B cell (primary cell): ENCODE measurements at regions not wholly inside any gene's neighbourhood (a gene's known extent, or its start where the extent isn't known, plus 50 kb on each side); places are given as distances from the start of the nearest gene placed in this dataset.

Experiments
- ATAC-seq: fragments of 200-7000 bp; cut with Tn5 transposase; one replicate; pipeline ENCODE4 v1.10.0; 2021; ENCODE audit warnings: low read depth, mild to moderate bottlenecking, moderate number of reproducible peaks, moderate library complexity
- CTCF ChIA-PET: fragments of 350-600 bp; sonication (Branson Sonifier 250); formaldehyde crosslinking; loops from one replicate; lab custom pipeline; 2021; ENCODE audit warnings: antibody characterized with exemption, inconsistent platforms; lab: Charles Lee
- POLR2A ChIA-PET: fragments of 350-600 bp; sonication (Branson Sonifier 250); formaldehyde crosslinking; loops from one replicate; lab custom pipeline; 2021; ENCODE audit warnings: antibody characterized with exemption; lab: Charles Lee
- DNase-seq: peaks from one replicate; pipeline ENCODE4 v3.0.0; 2013
- H2AFZ ChIP-seq: 2 replicates; pipeline ENCODE4 v1.6.1; 2012; ENCODE audit warnings: mild to moderate bottlenecking, low read depth, low read length; ENCODE audit not compliant: insufficient read depth, poor library complexity, severe bottlenecking
- H3K27ac ChIP-seq, 2 donors: 1 replicate in 1 of 2; 2 replicates in 1 of 2; pipeline ENCODE4 v1.5.1; 2012 to 2013; ENCODE audit warnings: low read length in 2 of 2, mild to moderate bottlenecking in 2 of 2, moderate library complexity in 1 of 2
- H3K27me3 ChIP-seq, 4 experiments: fragments of 200-600 bp in 1 of 4; sonication (generic) in 1 of 4; replicated peaks in 1 of 4; 1 replicate in 2 of 4; 2 replicates in 2 of 4; pipeline versions ENCODE4 v1.6.1 to v1.7.0; 2013 to 2016; ENCODE audit warnings: low read length in 3 of 4, mild to moderate bottlenecking in 2 of 4, mixed read lengths in 1 of 4, moderate library complexity in 1 of 4; ENCODE audit not compliant: insufficient read depth in 4 of 4, control insufficient read depth in 3 of 4; ENCODE audit errors: control extremely low read depth in 1 of 4
- H3K36me3 ChIP-seq, 2 experiments: replicated peaks in 1 of 2; 1 replicate in 1 of 2; 2 replicates in 1 of 2; pipeline versions ENCODE4 v1.6.1 to v1.7.1; 2013; ENCODE audit warnings: low read length in 1 of 2; ENCODE audit not compliant: insufficient read depth in 2 of 2, control insufficient read depth in 1 of 2; ENCODE audit errors: control extremely low read depth in 1 of 2, extremely low read depth in 1 of 2
- H3K4me1 ChIP-seq, 2 donors: fragments of 200-600 bp in 1 of 2; sonication (generic) in 1 of 2; 1 replicate in 1 of 2; 2 replicates in 1 of 2; pipeline versions ENCODE4 v1.5.1 to v1.6.1; 2013 to 2017; ENCODE audit warnings: low read length in 2 of 2; ENCODE audit not compliant: control insufficient read depth in 2 of 2, insufficient read depth in 2 of 2
- H3K4me2 ChIP-seq: replicated peaks from 2 replicates; pipeline ENCODE3; 2012; ENCODE audit warnings: mild to moderate bottlenecking, low read depth, low read length; ENCODE audit not compliant: poor library complexity, severe bottlenecking
- H3K4me3 ChIP-seq, 5 experiments: fragments of 200-600 bp in 1 of 5; sonication (generic) in 1 of 5; 1 replicate in 3 of 5; 2 replicates in 2 of 5; pipeline versions ENCODE4 v1.5.1 to v1.7.0; 2011 to 2016; ENCODE audit warnings: low read length in 4 of 5, mild to moderate bottlenecking in 4 of 5, low read depth in 2 of 5, control low read depth in 1 of 5, moderate library complexity in 1 of 5; ENCODE audit not compliant: insufficient read depth in 1 of 5; ENCODE audit errors: control extremely low read depth in 1 of 5, extremely low read depth in 1 of 5
- H3K79me2 ChIP-seq: fragments of 200-600 bp; sonication (generic); one replicate; pipeline ENCODE4 v1.6.0; 2016; ENCODE audit warnings: low read length; ENCODE audit not compliant: control insufficient read depth, insufficient read depth
- H3K9ac ChIP-seq: fragments of 200-600 bp; sonication (generic); 2 replicates; pipeline ENCODE4 v1.6.1; 2017; ENCODE audit warnings: mild to moderate bottlenecking, low read length, moderate library complexity
- H3K9me3 ChIP-seq, 3 donors: one replicate each; pipeline versions ENCODE4 v1.6.1 to v1.7.1; 2013; ENCODE audit warnings: low read length in 2 of 3; ENCODE audit not compliant: control insufficient read depth in 2 of 3, insufficient read depth in 1 of 3; ENCODE audit errors: control extremely low read depth in 1 of 3
- H4K20me1 ChIP-seq: 2 replicates; pipeline ENCODE4 v1.6.0; 2012; ENCODE audit warnings: mild to moderate bottlenecking, low read length; ENCODE audit not compliant: insufficient read depth, control insufficient read depth, poor library complexity, severe bottlenecking
- H3K27ac Mint-ChIP-seq: one replicate; pipeline ENCODE4 v1.8.0; 2021; ENCODE audit warnings: mixed read lengths
- H3K27me3 Mint-ChIP-seq: one replicate; pipeline ENCODE4 v1.8.0; 2021; ENCODE audit warnings: mixed read lengths
- H3K4me1 Mint-ChIP-seq: one replicate; pipeline ENCODE4 v1.8.0; 2021; ENCODE audit warnings: mixed read lengths
- H3K4me3 Mint-ChIP-seq: one replicate; pipeline ENCODE4 v1.8.0; 2021; ENCODE audit warnings: mixed read lengths
- H3K9me3 Mint-ChIP-seq: one replicate; pipeline ENCODE4 v1.8.0; 2022; ENCODE audit warnings: mixed read lengths; ENCODE audit not compliant: insufficient read depth
- CTCF ChIP-seq: fragments of 200-600 bp; IDR thresholded peaks from one replicate; pipeline ENCODE4 v1.8.0; 2022; ENCODE audit warnings: antibody characterized with exemption, mild to moderate bottlenecking
- EZH2 ChIP-seq: IDR thresholded peaks from 2 replicates; pipeline ENCODE4 v1.6.1; 2012; ENCODE audit warnings: borderline replicate concordance, low read depth, mild to moderate bottlenecking, moderate library complexity, low read length; ENCODE audit not compliant: insufficient read depth, poor library complexity, severe bottlenecking
- WGBS: methylation state at CpG from one replicate; pipeline ENCODE4 v1.1.5; 2013; ENCODE audit warnings: missing lambda C conversion rate; ENCODE audit not compliant: insufficient coverage; 5-methylcytosine and 5-hydroxymethylcytosine counted together
- intact Hi-C: fragments of 100-400 bp; cut with micrococcal nuclease; formaldehyde crosslinking; loops from one replicate; pipeline ENCODE4 v1.10.0; 2022

DNA sequence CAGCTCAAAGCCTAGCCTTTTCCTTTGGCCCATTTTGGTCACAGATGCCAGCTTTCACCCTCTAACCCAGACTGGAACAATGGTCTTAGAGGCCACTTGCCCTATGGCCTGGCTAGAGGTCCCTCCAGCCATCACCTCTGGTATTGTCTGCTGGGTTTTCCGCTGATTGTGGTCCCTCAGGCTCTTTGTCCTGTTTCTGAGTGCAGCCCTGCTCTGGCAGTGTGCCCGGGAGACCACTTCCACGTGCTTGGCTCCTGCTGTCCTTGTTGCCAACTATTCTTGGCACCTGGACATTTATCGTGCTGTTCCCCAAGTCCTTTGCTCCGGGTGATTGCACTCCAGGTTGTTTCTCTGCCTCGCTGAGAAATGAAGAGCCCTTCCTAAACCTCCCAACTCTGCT is 53.3 kb upstream of the FAM180A start:
- no peaks in the 10 kb centered on the region for H3K9me3 ChIP-seq
- peaks cover 14% of the 10 kb centered on the region for H3K27me3 Mint-ChIP-seq
- DNase-seq (no peak), ATAC-seq (no peak)
- 73% methylated on average over 3 of the region's 6 CpGs for WGBS
- ChIA-PET POLR2A (no interaction called here), CTCF (interaction anchor here (0.7 to 4.7 kb wide), 13 partner anchors 18 to 235 kb away, joined by 3 to 129 read pairs (median 5); no protein-coding TSS in a partner anchor)
- no peak overlapping the region for H3K27ac ChIP-seq
- H3K9ac ChIP-seq, result no peak overlapping the region
- no peak overlapping the region for H2AFZ ChIP-seq
- no peaks in the 10 kb centered on the region for H3K36me3 ChIP-seq
- H3K9me3 Mint-ChIP-seq, result no peaks in the 10 kb centered on the region
- H3K4me1 Mint-ChIP-seq, result peaks cover 11% of the 10 kb centered on the region
- H3K4me2 ChIP-seq, result no peak overlapping the region
- H3K4me3 ChIP-seq, result no peak overlapping the region
- no peak overlapping the region for H3K27ac Mint-ChIP-seq
- H3K79me2 ChIP-seq, result no peaks in the 10 kb centered on the region
- TF ChIP-seq EZH2 (no peak), CTCF (no peak)
- no peak overlapping the region for H3K4me3 Mint-ChIP-seq
- H3K27me3 ChIP-seq, result peaks cover 0 to 17% (median 8%) of the 10 kb centered on the region in 4 experiments
- H3K4me1 ChIP-seq, result peaks cover 5 to 8% of the 10 kb centered on the region in 2 donors
- intact Hi-C loops, result loop anchor here (5.0 to 10.0 kb wide), 2 partner anchors 605 to 883 kb away; no protein-coding TSS in a partner anchor
- H4K20me1 ChIP-seq, result no peaks in the 10 kb centered on the region

- CTCF ChIA-PET, result interaction anchor here (0.7 to 4.7 kb wide), 18 partner anchors 9 to 236 kb away, joined by 3 to 129 read pairs (median 4); no protein-coding TSS in a partner anchor
- POLR2A ChIA-PET, result no interaction called here
These were observed 52.6 kb upstream of the FAM180A start for GRCh38 chr7:135801045-135801693.

More at GRCh38 chr7:135801045-135801693, 52.6 kb upstream of the FAM180A start:
- H3K27ac ChIP-seq, result no peak overlapping the region
- H4K20me1 ChIP-seq, result no peaks in the 10 kb centered on the region
- no peaks in the 10 kb centered on the region for H3K79me2 ChIP-seq
- H3K9me3 Mint-ChIP-seq, result no peaks in the 10 kb centered on the region
- peaks cover 0 to 17% (median 8%) of the 10 kb centered on the region in 4 experiments for H3K27me3 ChIP-seq
- H3K9ac ChIP-seq, result no peak overlapping the region
- 51% methylated on average over 13 of the region's 16 CpGs for WGBS
- H3K9me3 ChIP-seq, result no peaks in the 10 kb centered on the region
- no peak overlapping the region for H3K4me3 ChIP-seq
- H3K27ac Mint-ChIP-seq, result no peak overlapping the region
- H3K27me3 Mint-ChIP-seq, result peaks cover 14% of the 10 kb centered on the region
- no peaks in the 10 kb centered on the region for H3K36me3 ChIP-seq
- peaks cover 5 to 8% of the 10 kb centered on the region in 2 donors for H3K4me1 ChIP-seq
- ATAC-seq (peak; percentile 58), DNase-seq (peak; percentile 78)
- peak; percentile 96 for TF ChIP-seq CTCF
- TF ChIP-seq EZH2, result no peak
- H2AFZ ChIP-seq, result peak overlapping the region; percentile 56
- H3K4me2 ChIP-seq, result peak overlapping the region; percentile 45
- intact Hi-C loops, result loop anchor here (5.0 to 10.0 kb wide), 2 partner anchors 606 to 884 kb away; no protein-coding TSS in a partner anchor
- peak overlapping the region; percentile 52 for H3K4me3 Mint-ChIP-seq
- peaks cover 11% of the 10 kb centered on the region for H3K4me1 Mint-ChIP-seq
